Stimulated activated CD4-positive, alpha-beta T cell treated with anti-CD3 and anti-CD28 coated beads, Interleukin-12 subunit alpha, Interleukin-12 subunit beta, amount 100 ng/mL, for 48 hours (primary cell): ENCODE measurements at regions not wholly inside any gene's neighbourhood (a gene's known extent, or its start where the extent isn't known, plus 50 kb on each side); places are given as distances from the start of the nearest gene placed in this dataset.
"Not testable (repeated sequence)": the region's sequence is repeated elsewhere in the genome, so short reads cannot be mapped to it uniquely, and the experiment has no call there.

Experiments used
- DNase-seq, 3 donors: peaks; one replicate each; pipeline ENCODE4 v3.0.0-alpha.2; 2020; ENCODE audit warnings: low read depth in 2 of 3, low spot score in 1 of 3

DNA sequence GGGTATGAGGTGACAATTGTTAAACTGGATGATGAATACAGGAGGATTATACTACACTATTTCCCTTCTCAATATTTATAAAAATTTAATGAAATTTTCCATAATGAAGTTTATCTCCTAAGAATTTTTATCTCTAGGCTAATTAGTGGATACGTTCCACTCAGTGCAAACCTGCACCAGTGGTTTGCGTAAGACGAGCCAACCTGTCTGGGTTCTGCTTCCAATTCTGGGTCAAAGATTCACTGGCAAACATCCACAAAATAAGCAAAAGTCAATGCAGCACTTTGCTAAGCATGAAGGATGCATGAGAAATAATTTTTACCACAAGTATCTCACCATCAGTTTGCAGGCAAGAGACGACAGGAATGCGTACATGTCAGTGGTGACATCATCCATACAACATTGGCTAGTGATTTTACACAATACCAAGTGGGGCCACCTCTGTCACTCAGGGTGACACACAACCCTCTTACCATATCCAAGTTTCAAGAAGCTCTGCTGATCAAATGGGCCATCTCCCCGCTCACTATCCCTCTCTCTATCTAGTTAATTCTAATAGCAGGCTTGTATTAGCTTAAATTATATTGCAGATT lies 51.7 kb downstream of the FAM50B start:
- DNase-seq = no peak

DNA sequence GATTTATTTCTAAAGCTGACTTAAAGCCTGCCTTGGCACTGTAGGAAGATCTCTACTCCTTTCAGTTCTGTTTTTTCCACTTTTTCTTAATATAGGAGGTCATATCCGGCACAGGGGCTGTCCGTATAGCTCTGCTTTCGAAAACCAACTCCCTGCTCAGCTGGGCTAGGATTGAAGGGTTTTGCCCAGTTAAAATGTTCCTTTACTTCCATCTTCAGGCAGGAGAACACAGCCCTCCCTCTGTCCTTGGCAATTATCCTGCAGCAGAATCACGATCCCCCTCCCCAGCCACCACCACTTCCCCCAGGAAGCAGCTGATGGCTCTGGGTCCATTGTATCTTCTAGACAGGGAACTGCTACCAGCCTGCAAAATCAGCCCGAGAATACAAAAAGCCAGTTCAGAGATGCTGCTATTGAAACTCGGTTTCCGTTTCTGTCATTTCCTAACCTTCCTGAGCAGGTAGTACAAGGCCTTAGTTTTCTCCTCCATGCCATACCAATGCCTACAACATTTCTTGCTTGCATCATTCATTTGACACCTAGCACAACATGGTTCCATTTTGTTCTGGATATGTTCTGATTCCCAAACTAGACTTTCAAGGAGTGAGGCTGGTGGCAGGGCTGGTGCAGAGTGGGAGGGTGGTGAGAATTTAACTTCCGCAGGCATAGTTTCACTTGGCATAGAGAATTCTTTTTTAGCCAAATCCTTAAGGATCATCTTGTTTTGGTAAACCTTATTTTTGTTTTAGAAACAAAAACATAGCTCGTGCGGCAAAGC lies 53.9 kb downstream of the FAM50B start:
- DNase-seq = no peak

DNA sequence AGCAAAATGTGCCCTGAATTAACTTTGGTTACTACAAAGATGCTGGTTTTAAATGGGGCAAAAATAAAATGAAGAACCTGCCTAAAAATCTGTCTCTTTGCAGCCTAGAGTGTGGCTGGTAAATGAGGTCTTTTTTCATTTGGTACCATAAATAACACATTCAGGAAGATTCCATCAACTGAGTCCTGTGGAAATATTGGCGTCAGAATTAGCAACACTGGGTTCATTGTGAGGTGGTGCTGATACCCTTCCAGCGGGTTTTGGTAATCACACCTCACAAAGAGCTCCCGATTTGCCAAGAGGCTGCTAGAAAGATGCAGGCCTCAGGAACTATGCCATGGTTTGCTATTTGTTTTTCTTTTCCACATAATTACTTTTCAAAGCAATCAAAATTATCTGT lies 55.3 kb downstream of the FAM50B start:
- no peak for DNase-seq

DNA sequence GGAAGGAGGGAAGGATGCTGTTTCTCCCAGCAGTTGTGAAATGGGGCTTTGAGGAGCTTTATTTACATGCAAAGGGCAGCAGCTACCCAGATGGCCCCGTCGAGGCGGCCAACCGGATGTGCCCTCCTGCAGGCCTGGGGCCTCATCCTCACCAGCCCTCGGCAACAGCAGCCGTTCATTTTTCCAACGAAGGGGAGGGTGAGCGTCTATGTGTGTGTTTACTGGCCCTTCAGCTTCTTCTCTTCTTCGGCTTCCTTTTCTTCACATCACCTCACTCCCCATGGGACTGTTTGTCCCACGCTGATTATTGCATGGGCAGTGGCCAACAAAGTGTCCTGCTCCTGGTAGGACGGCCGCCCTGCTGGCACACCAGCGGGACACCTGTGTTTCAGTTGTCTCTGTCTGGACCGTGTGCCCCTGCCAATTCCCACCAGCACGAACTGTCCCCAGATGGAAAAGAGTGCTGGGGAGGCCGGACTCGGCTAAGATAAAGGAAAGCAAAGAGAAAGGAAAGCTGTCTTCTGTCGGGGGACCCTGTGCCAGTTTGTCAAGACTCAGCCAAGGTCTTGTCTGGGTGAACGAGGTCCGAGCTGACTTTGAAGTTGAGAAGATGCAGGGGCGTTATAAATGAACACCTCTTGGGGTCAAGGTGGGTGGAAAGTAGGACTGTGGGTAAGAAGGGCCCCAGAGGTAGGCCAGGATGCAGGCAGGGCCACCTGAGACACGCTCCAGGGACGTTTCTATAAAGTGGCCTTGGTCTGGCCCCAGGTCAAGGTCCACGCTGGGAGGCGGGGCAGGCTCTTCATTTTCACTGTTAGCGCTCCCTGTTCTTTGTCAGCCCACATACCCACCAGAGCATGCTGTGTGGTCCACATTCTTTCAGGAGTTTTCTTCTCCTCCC lies 57.0 kb downstream of the FAM50B start:
- no peak for DNase-seq

DNA sequence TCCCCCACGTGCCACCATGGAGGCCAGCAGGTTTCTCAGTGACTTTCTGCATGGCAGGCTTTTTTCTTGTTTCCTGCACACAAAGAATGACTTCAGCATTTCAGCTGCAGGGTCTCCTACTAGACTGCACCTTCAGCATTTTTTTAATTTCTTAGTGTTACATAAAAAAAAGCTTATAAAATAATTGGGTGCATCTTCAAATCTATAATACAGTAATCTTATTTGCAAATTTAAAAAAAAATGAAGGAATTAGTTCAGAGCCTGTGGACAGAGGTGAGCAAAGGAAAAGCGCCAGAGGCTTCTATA lies 57.6 kb downstream of the FAM50B start:
- DNase-seq = no peak

DNA sequence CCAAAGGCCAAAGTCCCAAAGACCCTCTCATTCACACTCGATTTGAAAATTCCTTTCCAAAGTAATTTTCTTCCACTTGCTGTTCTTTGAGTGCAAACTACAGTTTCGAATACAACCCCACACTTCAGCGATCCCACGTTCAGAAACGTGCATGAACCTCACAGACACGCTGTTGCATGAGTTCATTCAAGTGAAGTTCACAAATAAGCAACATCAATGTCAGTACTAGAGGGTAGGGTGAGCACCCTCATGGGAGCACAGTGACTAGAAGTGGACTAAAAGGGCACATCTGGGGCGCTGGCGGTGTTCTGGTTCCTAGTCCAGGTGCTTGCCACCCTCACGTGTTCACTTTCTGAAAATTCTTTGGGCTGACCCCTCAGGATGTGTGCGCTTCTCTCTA lies 59.0 kb downstream of the FAM50B start:
- DNase-seq = no peak

DNA sequence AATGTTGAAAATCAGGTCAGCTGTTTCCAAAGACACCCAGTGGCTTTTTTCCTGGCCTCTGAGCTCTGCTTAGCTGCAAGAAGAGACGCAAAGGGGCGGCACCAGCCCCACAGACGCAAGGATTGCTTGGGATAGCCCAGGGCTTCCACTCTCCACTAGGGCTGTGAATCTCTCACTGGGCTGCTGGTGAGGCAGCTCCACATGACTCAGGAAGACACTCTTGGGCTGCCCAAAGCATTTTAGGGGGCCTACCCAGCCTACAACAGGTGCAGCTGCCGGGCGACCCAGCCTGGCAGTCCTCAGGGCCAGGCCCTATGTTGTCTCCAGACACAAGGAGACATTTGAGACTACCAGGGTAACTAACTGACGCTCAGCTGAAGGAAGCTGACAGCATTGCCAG lies 59.8 kb downstream of the FAM50B start:
- DNase-seq = no peak

DNA sequence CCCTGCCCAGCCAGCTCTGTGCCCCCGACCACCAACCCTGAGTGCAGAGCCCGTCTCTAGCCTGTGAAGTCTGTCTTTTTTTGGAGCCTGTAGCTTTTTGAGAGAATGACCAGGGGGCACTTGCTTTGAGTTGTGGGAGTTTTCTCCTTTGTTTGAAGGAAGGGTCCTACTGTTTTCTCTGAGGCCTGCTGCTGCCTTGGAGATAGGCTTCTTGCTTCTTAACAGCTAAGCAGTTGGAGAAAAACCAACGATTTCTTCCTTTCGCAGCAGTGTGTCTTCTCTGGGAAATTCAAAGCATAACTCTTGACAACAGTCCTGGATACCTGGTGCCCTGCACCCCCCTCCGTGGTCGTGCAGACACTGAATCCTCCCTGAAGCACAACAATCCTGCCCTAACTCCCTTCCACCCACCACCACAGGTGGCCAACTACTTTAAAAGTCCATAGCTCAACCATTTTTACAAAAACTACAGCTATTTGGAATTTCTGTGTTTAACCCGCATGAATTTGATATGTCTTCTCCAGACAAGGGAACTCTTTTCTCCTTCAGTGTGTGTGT lies 61.0 kb downstream of the FAM50B start:
- no peak for DNase-seq

DNA sequence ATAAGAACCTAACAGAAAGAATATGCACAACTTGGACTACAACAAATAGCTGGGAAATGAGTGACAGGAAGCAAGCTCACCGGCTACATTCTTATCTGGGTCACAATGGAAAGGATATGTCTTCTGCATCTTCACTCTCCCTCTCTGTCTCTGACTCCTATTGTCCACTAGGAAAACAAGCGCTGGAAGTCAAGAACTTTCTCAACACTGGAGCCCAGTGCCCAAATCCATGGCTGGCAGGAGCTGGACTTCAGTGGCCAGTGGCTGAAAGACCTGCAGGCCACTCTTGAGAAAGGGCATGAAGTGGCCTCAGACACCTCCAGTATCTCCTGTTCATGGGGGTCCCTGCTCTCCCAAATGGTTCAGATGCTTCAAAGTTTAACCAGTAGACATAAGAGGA lies 62.0 kb downstream of the FAM50B start:
- DNase-seq = no peak

DNA sequence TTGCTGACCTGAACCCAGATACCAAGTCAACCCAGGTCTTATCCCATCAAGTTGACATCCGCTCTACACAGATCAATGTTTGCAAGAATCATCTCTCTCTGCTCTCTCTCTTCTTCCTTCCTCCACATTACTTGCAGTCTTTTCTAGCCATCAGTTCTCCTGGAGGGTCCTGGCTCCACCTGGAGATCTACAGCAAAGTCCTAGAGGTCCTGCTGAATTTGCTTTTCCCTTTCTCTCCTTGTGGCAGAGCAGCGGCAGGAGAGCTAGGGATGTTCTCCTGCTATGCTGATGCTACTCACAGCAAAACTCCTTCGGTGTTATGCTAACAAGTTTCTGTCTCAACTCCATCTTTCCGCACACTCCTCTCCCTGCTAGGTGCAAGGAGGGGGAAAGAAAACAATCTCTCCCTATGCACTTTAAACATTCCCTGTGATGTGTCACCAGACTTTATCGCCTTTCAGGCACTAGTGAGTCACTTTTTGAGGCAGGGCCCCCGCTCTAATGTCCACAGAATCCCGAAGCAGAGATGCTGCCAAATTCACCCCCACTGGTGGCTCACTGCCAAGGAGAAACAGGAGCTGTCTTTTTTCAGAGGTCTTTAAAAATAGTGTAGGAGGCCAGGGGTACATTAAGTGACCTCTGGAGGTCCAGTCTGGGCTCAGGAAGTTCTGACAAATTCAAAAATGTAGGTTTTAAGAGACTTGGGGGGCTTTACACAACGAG lies 62.6 kb downstream of the FAM50B start:
- DNase-seq = no peak

DNA sequence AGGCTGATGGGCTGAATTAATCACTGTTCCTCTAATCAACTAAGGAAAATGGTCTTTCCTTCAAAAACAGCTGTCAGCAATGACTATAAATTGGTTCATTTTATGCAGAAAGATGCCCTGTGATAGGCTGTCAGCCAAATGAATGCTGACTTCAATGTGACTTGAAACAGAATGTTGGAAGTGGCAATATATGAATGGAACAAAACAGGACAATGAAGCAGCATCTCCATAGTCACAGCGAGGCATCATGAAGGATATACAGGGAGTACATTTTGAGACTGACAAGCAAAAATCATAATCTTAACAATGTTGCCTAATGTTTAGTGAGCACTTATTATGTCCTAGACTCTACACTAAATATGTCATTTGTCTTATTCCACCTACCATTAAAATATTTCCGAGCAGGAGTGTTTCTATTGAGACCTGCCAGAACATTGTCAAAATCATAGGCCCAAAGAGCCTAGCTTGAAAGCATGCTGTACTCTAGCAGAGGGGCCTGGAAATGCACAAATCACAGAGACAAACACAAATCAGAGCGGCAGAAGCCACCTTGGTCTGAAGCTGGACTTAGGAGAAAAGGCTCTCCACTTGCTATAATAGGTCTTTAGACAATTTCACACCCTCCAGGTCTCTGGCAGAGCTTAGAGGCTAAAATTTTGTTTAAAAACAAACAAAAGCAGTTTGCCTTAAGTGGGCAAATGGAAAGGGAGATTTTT lies 63.3 kb downstream of the FAM50B start:
- DNase-seq = no peak

DNA sequence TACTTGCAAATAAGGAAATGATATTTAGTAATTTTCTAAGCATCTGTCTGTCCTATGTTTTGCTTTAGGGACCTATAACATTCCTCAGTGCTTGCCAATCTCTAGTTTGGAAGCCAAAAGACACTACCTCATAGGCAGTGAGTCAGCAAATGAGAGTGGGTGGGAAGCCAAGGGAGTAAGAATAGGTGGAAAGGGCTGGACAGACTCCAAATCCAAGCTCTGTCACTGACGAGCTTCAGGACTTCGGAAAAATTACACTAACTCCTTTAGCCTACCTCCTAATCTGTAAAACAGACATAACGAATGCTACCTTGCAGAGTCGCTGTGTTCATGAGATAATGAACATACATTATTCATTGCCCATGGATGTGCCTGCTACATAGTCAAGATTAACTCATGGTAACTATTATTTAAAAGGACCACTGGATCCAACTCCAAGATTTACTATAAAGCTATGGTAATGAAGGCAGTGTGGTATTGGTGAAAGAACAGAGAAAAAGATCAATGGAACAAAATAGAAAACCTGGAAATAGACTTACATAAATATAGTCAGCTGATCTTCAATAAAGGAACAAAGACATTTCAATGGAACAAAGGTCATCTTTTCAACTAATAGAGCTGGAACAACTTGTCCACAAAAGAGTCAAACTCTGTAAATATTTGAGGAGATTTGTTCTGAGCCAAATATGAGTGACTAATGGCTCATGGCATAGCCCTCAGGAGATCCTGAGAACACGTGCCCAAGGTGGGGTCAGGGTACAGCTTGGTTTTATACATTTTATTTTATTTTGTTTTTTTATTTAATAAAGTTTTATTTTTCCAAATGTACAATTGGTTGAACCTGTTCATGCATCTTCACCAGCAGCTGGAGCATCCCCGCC lies 64.1 kb downstream of the FAM50B start:
- DNase-seq = no peak

DNA sequence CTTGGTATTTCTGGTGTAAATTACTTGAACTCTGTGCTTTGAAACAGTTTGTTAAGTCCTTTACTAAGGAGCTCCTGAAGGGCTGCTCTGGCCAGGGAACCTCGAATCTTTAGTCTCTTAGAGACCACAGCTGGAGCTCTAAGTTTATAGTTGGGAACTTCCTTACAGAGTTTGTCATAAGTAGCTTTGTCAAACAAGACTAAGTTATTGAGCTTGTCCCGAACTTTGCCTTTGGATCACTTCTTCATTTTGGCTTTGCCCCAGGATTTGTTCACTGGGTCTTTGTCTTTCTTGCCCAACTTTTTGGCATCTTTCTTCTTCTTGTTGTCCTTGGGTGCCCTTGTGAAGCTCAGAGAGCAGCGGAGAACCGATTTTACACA lies 64.8 kb downstream of the FAM50B start:
- DNase-seq = no peak

DNA sequence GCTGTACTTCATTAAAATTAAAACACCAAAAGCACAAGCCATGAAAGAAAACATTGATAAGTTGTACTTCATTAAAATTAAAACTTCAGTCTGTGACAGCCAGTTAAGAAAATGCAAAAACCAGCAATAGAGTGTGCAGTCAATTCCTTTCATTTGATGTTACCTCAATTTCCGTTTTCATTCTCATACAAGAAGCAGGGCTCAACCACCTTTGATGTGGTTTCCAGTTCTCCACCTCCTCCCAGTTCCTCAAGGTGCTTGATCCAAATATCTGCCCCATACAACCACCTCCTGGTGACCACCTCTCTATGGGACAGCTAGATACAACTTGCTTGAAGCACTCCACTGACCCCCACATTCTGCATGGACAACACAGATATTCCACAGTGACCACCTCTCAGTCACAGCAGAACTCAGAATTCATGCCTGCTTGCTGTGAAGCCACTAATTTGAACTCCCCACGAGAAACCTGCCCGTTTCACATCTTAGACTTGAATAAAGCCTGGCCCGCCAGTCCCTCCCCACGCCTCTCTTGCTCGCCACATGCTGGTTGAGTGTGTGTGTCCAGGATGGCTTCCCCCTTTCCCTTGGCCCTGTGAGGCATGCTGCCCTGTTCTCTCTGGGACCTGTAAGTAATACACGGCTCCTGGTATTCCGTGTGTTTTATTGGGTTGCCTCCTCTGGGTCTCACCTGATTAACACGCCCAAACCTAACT lies 66.1 kb downstream of the FAM50B start:
- DNase-seq = peak in 1 of 3 donors; percentile 14

DNA sequence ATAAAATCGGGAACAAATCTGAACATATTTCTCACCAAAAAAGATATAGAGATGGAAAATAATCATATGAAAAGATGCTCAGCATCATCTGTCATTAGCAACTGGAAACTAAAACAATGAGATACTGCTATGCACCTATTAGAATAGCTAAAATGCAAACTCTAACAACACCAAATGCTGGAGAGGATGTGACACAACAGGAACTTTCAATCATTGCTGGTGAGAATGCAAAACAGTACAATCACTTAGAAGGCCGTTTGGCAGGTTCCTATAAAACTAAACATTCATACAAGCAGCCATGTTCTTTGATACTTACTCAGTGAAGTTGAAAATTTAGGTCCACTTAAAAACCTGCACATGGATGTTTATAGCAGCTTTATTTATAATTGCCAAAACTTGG lies 67.0 kb downstream of the FAM50B start:
- no peak for DNase-seq

DNA sequence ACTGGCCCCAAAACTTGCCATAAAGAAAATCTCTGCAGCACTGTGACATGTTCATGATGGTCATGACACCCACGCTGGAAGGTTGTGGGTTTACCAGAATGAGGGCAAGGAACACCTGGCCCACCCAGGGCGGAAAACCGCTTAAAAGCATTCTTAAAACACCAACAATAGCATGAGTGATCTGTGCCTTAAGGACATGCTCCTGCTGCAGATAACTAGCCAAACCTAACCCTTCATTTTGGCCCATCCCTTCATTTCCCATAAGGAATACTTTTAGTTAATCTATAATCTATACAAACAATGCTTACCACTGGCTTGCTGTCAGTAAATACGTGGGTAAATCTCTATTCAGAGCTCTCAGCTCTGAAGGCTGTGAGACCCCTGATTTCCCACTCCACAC lies 67.6 kb downstream of the FAM50B start:
- not testable (repeated sequence) for DNase-seq

DNA sequence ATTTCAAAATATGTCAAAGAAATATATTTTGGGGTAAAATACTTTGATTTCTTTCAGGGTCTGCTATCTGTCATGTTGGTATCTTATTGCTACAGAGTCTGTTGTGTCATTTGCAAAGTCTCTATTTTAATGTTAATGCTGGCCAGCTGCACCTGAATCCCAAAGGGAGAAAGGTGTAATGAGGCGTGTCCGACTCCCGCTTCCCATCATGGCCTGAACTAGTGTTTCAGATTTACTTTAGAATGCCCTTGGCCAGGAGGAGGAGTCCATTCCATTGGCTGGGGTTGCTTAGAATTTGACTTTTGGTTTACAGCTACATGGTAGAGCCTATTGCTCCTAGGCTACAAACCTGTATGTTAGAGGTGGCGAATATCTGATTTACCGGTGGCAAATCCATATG lies 69.3 kb downstream of the FAM50B start:
- no peak for DNase-seq

DNA sequence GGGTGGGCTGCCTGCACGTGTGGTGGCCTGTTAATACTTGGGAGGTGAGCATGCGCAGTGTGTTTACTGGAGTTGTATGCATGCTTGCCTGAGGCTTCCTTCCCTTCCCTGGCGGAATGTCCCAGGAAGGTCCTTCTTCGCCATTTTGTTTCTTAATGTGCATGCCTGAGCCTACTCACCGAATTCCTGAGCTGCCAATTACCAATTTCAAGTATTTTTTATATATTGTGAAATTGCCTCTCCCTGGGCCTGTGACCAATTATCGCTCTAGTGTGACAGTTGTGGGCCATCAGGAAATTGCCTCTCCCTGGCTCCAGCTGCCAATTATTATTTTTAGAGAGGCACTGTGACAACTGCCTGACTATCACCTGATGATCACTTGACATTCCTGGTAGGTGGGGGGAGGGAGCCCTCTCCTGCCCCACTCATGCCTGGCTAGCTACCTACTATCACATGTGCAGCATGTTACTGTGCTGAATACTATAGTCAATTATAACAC lies 70.0 kb downstream of the FAM50B start:
- DNase-seq = no peak

DNA sequence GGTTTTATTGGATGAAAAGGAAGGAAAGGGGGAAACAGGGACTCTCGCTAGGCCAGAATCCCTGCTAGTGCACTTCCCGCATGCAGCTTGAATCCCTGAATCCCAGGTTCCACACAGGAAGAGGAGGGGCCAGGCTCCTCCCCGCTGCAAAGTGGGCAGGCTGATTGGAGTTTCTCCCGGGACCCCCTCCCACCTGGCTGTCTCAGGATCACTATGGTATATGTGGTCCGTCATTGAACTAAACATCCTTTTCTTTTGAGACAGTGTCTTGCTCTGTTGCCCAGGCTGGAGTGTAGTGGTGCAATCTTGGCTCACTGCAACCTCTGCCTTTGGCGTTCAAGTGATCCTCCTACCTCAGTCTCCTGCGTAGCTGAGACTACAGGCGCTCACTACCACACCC lies 70.7 kb downstream of the FAM50B start:
- DNase-seq = no peak
